NCI-H1048 (cell line): ENCODE measurements at regions not wholly inside any gene's neighbourhood (a gene's known extent, or its start where the extent isn't known, plus 50 kb on each side); places are given as distances from the start of the nearest gene placed in this dataset.
"Not testable (repeated sequence)": the region's sequence is repeated elsewhere in the genome, so short reads cannot be mapped to it uniquely, and the experiment has no call there.

Experiments
- DNase-seq: peaks from one replicate; lab custom pipeline; 2025; lab: John Stamatoyannopoulos, UW

DNA sequence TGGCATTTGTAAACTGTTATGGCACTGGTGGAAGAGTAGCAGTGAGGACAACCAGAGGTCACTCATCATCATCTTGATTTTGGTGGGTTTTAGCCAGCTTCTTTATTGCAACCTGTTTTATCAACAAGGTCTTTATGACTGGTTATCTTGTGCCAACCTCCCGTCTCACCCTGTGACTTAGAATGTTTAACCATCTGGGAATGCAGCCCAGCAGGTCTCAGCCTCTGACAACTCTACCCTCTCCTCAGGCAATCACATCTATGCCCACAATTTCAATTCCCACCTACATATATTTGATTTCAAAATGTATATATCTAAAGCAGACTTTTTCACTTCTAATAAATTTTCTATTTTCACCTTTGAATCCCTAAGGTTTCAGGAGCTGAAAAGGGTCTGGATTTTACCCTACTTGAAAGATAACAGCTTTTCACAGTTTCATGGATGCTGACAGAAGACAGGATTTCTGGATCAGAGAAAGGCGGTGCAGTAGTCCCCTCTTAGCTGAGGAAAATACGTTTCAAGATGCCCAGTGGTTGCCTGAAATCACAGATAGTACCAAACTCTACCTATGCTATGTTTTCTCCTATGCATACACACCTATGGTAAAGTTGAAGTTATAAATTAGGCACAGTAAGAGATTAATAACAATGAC is 1171.8 kb downstream of the DIAPH3 start:
- DNase-seq, result no peak

DNA sequence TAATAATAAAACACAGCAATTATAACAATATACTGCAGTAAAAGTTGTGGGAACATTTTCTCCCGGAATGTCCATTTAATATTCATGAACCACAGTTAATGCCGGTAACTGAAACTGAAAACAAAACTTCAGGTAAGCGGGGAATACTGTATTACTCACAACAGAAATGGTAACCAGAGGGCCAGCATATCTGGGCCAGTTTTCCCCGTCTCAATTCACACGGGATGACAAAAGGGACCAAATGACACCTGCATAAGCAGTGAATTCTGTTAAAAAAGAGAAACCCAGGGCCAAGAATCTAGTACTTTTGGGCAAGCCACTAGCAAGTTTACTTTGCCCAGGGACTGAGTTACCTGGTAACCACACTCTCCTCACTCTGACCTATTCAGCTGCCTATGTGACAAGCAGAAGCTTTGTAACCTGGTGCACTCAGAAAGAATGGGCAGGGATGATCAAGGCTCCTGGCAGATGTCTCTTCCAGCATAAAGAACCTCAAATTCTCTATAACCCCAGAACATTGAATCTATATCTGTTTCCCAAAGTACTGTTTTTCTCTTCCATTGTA is 1171.2 kb downstream of the DIAPH3 start:
- DNase-seq, result no peak

DNA sequence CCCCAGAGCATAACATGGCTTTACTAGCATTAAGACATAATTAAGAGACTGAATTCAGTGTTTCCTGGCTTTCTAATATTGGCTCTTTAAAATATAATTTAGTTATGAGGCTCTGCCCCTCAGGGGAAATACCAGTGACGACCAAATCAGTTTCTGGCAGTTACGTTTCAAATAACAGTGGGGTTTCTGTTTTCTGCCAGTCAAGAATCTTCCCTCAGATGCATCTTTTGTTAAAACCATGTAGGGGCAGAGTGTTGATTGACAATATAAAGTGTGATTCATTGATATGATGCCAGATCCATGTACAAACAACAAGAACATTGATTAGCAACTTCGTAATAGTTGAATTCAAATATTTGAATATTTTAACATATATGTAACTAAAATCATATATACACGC is 1169.7 kb downstream of the DIAPH3 start:
- no peak for DNase-seq

DNA sequence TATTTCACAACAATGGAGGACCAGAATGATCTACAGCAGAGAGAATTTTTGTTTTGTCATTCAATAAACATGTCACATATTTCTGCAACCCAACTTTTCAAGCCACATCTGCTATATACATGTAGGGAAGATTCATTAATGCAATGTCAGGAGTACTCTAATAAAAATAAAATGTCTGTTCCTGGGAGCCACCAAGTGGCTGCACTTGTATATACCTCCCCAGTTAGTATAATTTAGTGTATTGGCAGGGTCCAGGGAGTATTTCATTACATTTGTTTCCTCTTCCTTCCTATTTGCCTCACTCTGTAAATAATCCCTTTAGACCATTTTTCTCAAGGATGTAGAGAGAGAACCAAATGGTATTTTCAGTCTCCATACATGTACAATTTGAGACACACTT is 1169.0 kb downstream of the DIAPH3 start:
- no peak for DNase-seq

DNA sequence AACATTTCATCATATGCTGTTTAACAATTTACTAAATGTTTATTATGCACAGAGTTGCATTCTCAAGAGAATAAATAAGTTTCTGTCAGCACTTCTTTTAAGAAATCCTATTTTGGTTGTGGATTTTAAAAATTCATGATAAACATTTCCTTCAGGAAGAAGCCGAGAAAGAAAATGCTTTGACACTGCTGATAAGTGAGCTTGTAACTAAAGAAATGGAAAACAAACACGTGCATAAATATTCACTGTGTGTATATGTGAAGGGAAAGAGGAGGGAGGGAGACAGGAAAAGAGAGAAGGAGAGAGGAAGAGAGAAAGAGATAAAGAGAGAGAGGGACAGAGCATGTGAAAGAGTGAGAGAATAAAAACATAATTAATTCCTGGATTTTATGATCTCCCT is 1165.0 kb downstream of the DIAPH3 start:
- DNase-seq, result no peak

DNA sequence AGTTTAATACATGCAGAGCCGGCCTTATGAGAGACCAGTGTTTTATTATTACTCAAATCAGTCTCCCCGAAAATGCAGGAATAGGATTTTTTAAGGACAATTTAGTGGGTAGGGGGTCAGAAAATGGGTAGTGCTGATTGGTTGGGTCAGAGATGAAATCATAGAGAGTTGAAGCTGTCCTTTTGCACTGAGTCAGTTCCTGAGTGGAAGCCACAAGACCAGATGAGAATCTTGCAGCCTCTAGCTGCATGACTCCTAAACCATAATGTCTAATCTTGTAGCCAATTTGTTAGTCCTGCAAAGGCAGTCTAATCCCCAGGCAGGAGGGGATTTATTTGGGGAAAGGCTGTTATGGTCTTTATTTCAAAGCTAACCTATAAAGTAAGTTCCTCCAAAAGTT is 1163.9 kb downstream of the DIAPH3 start:
- DNase-seq, result no peak

DNA sequence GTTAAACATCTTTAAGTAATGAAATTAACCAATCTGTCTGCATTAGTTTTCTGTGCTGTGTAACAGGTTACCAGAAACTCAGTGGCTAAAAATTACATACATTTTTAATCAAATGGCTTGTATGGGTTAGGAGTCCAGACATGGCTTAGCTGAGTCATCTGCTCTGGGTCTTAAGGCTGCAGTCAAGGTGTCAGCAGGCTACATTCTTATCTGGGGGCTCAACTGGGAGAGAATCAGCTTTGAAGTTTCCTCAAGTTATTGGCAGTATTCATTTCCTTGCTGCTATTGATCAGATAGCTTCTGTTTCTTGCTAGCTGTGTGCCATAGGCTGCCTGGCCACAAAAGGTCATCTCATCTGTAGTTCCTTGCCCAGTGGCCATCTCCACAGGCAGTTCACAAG is 1163.0 kb downstream of the DIAPH3 start:
- no peak for DNase-seq

DNA sequence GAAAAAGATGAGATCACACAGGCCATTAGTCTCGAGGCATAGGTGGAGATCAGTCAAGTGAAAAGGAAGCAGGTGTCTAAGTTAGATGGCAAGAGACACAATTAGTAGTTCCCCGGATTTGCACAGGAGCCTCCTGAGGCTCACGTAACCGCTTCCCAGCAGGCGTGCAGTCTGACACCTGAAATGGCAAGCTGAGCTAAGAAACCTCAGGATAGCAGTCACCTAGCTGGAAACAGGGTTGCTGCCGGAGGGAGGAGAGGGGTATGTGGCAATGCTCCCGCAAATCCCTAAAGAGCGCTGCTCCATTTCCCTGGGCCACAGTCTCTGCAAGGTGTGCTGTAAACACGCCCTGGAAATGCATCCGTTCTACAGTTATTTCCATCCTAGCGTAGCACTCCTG is 1151.0 kb downstream of the DIAPH3 start:
- no peak for DNase-seq

DNA sequence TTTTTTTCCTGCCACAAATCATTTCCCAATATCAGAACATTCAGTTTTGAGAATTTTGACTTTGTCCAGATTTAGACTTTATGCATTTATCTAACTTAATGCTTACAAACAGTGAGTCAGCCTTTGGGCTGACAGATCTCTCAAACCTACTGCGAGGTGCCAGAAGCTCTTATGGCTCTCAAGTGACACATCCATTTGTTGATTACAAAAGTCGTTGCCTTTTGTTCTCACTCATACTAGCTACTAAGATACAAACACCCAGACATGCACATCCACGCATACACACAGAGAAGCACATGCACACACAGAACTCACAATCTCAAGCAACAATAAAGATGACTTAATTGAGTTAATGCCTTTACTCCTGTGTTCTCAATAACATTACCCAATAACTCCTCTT is 1147.5 kb downstream of the DIAPH3 start:
- DNase-seq, result no peak

DNA sequence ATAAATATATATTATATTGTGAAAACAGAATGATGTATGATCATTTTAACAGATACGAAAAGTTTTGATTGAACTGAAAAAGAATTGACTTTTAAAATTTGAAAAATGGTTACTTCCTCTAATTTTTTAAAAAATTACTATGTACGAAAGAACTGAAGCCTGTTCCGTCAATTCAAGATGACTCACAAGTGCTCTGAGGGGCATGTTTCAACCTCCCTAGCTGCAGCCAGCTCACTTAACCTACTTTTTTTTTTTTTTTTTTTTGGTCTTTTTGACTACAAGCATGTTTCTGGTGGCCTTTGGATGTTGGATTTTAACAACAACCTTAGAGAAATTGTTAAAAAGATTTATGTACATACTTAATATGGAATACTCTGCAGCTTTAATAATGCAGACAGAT is 1139.3 kb downstream of the DIAPH3 start:
- no peak for DNase-seq

DNA sequence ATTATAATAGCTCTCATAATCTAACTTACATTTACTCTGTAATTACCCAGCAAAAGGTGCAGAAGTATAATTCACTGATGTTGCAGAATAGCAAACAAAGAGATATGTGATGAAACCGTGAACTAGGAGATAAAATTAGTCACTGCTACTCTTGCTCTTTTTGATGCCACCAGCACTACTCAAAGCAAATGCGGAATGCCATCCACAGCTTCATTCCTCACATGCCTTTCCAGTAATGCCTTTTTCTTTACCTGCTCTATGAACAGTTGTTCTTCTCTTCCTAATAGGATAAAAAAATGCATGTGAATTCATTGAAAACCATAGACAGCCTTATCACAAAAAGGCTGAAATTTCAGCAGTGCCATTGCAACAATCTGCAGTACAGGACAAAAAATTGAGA is 1129.5 kb downstream of the DIAPH3 start:
- DNase-seq, result no peak

DNA sequence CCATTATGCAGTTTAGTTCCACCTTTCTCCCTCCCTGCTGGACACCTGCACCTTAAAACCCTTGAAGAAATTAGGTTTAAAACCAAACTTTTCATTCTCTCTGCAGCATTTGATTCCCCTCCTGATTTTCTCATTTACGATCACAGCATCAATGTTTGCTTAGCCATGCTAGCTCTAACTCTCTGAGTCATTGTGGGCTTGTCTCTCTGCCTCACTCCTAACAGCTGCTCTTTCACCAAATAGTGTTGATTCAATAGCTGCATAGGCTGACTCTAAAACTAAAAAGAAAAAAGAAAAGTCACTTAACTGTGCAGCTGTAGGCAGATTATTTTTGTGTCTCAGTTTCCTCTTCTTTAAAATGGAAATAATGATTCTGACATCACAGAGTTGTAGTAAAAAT is 1124.9 kb downstream of the DIAPH3 start:
- DNase-seq, result no peak

DNA sequence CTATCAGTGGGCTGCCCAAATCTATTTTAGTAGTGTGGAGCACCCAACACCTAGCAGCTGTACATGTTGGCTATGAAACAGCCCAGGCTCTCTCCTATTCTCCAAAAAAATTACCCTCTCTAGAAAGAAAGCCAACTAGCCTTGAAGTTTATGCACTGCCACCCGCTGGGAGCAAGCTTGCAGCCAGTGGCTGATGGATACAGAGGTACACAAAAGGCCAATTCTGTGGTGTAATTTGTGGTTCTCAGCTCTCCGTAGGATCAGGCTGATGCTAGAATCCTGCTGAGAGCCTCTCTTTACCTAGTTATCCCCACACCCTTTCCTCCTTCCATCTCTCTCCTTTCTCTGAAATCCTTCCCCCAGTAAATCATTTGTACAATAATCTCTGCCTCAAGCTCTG is 1120.7 kb downstream of the DIAPH3 start:
- DNase-seq, result no peak

DNA sequence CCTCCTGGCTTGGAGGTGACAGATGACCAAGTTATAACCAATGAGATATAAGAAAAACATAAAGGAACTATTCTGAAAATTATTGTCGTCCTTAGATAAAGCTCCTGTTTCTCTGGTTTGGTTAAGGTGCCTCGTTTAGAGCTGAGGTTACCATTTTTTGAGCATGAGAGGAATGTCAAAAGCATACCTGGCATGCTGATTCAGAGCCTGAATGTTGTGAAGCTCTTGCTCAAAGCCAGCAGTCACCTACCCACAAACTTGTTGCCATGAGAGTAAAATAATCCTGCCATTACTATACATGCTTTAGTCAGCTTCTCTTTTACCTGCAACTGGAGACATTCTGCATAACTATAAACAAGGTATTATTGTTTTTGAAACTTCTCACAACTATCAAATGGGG is 1116.2 kb downstream of the DIAPH3 start:
- DNase-seq, result no peak

DNA sequence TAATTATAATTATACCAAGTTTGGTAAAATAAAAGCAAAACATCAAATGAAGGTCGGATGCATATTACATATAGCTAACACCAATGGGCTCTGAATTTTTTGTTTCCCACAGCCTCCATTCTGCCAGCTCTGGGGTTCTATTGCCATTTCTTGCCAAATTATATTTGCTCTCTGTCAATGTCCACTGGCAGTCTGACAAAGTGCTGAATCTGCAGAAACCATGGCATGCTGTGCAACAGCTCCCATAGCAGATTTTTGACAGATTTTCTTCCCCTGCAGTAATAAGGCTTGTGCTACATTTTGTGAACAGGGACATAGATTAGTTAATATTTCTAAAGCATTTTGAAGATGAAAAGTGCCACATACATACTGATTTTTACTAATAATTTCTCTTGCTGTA is 1102.1 kb downstream of the DIAPH3 start:
- DNase-seq, result no peak

DNA sequence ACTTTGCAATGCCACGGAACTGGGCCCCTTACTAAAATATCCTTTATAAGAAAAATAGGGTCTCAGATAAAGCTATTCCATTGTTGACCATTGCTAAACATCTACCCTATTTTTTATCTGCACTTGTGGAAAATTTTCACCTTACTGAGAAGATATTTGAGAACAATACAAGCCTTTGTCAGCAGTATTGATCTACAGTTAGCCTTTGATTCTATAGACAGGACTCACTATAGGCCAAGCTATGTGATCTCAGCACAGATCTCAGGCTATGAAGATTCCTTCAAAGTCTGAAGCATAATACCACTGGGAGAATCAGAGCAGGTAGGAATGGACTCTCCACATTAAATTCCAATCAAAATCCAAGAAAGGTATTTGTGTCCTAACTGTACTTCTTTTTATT is 1099.7 kb downstream of the DIAPH3 start:
- DNase-seq, result no peak

DNA sequence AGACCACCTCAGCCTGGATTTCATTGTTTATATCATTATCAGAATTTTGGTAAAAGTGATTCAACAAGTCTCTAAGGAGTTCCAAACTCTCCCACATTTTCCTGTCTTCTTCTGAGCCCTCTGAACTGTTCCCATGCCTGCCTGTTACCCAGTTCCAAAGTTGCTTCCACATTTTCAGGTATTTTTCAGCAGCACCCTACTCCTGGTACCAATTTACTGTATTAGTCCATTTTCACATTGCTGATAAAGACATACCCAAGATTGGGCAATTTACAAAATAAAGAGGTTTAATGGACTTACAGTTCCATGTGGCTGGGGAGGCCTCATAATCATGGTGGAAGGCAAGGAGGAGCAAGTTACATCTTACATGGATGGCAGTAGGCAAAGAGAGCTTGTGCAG is 1087.3 kb downstream of the DIAPH3 start:
- not testable (repeated sequence) for DNase-seq

DNA sequence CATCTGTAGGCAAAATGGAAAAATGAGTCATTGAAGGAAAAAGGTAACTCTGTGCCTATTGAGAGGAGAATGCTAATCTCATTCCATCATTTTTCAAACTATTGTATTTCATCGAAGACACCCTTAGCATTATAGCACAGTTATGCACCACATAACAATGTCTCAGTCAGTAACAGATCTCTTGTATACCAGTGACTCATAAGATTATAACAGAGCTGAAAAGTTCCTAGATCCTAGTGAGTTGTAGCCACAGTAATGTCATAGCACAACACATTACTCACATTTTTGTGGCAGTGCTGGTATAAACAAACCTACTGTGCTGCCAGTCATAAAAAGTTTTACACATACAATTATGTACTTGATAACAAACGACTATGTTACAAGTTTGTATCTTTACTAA is 1077.6 kb downstream of the DIAPH3 start:
- DNase-seq, result no peak

DNA sequence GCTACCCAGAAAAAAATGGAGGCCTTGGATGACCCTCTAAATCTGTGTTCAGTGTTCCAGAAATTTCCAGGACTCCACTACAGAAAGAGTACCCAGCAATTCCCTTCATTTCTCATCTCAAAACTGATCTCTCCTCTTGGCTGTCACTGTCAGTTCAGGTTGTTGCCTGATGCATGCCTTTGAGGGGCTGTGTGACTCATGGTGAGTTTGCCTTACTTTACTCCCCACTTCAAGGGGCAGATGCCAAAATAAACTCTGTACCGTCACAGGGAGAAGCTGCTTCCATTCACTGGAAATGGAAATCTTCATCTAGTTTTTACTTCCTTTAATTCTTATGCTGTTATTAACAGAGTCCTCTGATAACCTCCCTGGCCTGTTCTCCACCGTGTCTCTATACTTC is 1075.0 kb downstream of the DIAPH3 start:
- no peak for DNase-seq

DNA sequence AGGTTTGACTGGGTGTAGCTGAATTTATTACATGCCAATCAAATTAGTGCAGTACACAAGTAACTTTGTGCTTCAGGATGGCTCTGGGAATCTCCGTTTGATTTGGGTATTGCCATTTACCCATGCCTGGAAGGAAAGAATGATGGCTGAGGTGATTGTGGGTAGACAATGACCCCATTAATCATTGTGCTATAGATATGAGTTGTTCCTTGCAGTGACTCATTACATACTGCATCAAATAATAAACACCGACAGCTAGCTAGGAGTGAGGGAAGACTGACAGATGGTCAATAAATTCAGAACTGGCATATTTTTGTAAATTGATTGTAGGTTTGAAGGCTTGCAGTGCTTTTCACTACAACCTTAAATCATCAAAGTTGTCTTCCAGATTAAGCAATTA is 1069.5 kb downstream of the DIAPH3 start:
- no peak for DNase-seq

DNA sequence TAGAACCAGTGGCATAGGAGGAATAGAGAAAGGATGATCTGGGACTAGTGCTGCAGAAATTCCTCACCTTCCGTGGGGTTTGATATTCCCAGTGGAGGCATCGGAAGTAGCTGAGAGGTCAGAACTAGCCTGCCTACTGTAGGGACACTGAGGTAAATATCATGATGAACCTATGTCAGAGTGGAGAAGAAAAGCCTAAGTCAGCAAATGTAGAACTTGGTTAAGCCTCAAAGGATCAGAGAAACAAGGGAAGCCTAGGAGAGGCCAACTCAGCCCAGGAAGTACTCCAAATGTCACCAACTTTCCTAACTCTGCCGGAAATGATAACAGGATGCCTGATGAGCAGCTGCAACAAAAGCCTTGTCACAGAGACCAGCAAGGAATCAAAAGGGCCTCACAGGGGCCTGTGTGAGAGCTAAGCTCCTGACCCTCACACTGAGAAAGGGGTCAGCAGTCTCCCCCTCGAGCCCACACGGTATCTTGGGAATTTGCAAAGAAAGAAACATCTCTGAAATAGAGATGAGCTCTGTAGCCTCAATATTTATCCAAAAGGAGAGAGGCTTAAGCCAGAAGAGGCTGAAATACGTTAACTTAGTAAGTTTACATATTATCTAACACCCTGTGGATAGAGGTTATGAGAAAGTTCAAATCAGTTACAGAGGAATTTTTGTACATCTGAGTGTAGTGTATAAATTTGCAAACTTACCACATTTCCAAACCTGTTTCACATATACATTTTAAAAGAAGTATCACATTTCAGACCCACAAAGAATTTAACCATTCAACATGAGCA is 1064.3 kb downstream of the DIAPH3 start:
- DNase-seq, result peak; percentile 55

DNA sequence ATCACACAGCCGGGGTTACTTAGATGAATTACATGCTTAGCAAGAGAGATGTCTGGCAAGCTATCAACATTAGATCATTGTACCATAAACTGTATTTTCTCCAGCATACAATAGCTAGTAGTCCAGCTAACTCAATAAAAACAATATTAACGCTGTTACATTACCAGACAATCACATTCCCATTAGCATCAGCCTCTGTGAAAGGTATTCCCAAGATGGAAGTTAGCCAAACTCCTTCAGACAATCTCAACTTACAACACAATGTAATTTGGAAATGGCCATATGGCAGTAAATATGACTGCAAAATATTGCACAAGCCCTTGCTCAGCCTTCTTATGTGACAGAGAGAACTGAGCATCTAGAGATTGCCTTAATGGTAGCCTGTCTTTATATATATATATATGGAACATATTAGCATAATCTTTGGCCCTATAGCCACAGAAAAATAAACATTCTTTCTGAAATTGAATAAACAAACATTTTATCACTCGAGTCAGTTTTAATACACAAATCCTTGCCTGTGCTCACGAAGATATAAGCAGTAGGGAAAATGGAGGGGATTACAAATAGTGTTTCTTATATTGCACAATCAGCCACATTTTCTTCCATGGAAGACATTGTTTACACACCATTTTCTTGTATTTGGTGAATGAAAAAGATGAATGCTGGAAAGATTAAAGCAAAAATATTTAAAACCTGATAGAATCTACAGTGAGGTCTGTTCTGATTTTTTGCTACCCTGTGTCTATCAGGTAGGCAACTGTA is 1060.5 kb downstream of the DIAPH3 start:
- DNase-seq, result no peak

DNA sequence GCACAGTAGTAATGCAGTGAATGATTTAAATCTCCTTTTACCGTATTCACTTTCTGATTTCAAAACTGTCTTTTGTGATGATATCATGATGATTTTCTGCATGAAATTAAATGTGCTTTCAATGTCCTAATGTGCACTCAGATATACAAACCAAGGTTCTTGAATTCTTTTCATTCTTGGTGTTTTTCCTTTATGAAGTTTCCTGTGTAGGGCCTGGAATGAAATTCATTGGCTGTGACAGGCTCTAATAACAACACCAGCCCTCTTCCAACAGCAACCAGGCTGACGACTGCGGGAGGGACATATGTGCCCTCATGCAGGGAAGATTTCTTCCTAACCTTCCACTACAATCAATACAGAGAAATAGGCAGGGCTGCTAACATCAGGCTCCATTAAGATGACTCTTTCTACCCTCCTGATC is 1052.0 kb downstream of the DIAPH3 start:
- no peak for DNase-seq
